ENCODE measurements at regions not wholly inside any gene's neighbourhood (a gene's known extent, or its start where the extent isn't known, plus 50 kb on each side); places are given as distances from the start of the nearest gene placed in this dataset.

DNA sequence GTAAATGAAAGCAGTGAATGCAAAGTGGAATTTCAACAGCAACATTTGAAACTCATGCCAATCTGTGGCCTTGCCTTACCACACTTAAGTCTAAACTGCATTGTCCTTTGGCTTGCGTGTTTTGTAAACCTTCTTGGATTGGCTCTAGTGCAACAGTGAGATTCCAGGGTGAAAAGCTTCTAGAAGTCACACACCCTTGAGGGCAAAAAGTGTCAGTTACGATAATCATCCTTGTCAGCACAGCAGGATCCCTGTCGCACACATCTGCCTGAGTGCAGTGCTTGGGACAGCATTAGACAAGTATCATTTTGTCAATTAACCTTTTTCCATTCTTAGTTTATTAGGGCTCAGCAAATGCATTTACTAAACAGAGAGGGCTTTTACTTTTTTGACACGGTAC lies 243.4 kb upstream of the PTBP2 start:
- TF ChIP-seq POLR2AphosphoS5 (IDR thresholded peaks at IDR 0.05) = no peak
- TF ChIP-seq, protein P1, sequence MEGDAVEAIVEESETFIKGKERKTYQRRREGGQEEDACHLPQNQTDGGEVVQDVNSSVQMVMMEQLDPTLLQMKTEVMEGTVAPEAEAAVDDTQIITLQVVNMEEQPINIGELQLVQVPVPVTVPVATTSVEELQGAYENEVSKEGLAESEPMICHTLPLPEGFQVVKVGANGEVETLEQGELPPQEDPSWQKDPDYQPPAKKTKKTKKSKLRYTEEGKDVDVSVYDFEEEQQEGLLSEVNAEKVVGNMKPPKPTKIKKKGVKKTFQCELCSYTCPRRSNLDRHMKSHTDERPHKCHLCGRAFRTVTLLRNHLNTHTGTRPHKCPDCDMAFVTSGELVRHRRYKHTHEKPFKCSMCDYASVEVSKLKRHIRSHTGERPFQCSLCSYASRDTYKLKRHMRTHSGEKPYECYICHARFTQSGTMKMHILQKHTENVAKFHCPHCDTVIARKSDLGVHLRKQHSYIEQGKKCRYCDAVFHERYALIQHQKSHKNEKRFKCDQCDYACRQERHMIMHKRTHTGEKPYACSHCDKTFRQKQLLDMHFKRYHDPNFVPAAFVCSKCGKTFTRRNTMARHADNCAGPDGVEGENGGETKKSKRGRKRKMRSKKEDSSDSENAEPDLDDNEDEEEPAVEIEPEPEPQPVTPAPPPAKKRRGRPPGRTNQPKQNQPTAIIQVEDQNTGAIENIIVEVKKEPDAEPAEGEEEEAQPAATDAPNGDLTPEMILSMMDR (IDR thresholded peaks at IDR 0.05) = no peak
- no peak for TF ChIP-seq POLR2A (IDR thresholded peaks at IDR 0.05)
